GM19395 (cell line): ENCODE measurements at regions not wholly inside any gene's neighbourhood (a gene's known extent, or its start where the extent isn't known, plus 50 kb on each side); places are given as distances from the start of the nearest gene placed in this dataset.

ENCODE experiments used
- ATAC-seq: cut with Tn5 transposase; IDR thresholded peaks from one replicate; pipeline ENCODE4 v1.9.1; 2021; ENCODE audit warnings: mild to moderate bottlenecking, moderate library complexity; ENCODE audit not compliant: unreplicated experiment

DNA sequence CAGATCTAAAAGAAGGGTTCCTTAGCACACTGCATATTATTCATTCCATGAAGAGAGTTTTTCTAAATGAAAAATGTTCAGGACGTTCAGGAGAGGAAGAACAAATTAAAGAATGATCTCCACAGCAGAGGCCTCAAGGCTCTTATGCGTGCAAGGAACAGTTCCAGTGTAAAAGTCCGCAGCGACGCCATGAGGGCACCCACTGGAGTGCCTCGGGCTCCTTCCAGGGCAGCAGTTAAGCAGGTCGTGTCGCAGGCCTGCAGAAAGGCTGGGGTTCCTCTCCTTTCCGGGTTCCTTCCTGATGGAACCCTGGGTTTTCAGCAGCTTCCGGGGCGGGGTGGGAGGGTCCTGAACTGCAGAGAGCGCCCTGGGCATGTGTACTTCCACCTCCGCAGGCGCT lies 87.1 kb upstream of the SELENOP start:
- ATAC-seq: no peak

DNA sequence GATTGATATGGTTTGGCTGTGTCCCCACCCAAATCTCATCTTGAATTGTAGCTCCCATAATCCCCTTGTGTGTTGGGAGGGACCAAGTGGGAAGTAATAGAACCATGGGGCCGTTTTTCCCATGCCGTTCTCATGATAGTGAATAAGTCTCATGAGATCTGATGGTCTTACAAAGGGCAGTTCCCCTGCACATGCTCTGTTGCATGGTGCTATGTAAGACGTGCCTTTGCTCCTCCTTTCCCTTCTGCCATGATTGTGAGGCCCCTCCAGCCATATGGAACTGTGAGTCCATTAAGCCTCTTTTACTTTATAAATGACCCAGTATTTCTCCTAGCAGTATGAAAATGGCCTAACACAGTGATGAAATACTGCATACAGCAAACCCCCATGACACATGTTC lies 84.8 kb upstream of the SELENOP start:
- no peak for ATAC-seq

DNA sequence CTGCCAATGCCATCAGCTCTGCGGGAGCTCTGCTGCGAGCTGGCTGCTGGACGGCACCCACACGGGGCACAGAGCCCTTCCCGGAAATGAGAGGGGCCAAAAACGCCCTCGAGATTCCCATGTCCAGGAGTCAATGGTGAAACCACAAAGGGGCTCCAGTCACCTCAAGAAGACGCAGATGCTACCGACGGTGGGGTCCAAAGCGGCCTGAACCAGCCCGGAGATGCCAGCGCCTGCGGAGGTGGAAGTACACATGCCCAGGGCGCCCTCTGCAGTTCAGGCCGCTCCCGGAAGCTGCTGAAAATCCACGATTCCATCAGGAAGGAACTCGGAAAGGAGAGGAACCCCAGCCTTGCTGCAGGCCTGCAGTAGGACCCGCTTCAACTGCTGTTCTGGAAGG lies 82.4 kb upstream of the SELENOP start:
- ATAC-seq: no peak

DNA sequence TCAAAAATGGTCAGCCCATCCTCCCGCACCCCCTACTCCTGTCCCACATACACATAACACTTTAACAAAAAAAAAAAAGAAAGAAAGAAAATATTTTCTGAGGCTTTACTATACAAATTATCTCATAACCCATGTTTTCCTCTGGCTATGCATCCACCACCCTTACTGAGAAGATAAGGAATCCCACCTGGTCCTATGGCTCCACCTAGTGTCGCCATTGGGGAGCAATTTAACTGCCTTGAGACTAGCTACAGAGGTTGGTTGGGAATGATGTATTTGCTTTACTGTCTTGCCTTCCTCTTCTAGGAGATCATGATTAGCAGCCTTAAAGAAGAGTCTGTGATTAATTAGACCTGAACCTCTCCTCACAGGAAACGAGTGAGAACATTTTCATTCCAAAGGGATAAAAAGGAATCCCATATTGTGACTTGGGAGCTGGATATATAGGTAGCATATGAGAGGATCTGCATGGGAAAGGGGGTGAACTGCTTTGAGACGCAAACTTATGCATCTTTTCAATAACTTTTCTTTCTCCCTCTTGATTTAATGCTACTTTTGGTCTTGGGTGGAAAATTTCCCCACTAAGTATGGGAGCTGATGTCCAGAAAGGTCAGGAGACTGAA lies 77.7 kb upstream of the SELENOP start:
- ATAC-seq: peak; percentile 96

DNA sequence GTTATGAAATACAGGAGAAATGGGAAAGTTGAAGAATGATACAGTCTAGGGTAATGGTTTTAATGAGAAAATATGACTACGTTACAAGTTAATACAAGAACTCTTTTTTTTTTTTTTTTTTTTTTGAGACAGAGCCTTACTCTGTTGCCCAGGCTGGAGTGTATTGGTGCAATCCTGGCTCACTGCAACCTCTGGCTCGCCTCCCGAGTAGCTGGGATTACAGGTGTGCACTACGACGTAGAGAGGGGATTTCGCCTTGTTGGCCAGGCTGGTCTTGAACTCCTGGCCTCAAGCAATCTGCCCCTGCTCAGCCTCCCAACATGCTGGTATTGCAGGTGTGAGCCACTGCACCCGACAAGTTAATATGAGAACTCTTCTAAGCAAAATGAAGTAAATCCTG lies 77.1 kb upstream of the SELENOP start:
- no peak for ATAC-seq

DNA sequence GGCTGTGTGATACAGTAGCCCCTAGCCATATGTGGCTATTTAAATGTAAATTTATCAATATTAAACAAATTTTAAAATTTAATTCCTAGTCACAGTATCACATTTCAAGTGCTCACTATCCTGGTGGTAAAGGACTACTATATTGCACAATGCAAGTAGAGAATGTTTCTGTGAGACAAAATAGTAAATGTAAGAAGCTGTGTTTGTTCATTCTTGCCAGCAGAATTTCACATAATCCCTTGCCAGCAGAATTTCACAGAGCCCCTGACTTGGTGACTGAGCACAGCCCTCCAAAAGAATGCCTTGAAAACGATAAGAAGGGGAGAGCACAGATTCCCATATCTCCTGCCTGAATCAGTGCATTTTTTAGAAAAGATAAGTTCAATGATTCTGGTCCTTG lies 75.9 kb upstream of the SELENOP start:
- ATAC-seq: no peak

DNA sequence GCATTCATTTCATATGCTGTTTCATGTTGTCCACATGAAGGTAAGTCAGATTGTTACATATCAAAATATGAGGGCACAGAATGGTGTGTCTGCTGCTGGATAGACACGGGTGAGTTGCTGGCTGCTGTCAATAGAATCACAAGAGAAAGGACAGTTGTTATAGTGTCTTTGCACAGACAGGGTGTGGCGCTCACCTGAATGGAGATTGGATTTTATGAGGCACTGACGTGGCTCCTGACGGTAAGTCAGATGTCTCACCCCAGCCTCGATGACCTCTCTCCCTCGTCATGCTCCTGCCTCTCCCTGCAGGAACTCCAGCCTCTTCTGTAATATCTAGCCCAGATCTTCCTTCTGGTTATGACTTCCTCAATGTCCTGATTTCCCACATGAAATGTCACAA lies 75.4 kb upstream of the SELENOP start:
- no peak for ATAC-seq

DNA sequence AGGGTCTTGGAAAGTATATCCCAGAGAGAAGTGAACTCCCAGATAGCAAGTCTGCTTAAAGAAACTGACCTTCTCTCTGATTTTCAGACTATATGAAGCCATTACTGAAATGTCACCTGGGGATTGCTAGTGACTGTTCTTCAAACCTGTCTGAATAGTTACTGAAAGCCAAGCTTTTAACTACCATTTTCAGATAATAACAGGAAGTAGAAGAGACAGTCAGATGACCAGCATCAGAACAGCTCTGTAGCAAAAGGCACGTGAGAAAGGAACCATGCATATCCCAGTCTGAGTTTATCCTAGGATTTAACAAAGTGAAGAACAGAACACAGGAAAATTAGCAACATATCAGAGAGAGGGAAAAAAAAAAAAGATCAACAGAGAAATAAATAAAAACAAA lies 74.9 kb upstream of the SELENOP start:
- no peak for ATAC-seq

DNA sequence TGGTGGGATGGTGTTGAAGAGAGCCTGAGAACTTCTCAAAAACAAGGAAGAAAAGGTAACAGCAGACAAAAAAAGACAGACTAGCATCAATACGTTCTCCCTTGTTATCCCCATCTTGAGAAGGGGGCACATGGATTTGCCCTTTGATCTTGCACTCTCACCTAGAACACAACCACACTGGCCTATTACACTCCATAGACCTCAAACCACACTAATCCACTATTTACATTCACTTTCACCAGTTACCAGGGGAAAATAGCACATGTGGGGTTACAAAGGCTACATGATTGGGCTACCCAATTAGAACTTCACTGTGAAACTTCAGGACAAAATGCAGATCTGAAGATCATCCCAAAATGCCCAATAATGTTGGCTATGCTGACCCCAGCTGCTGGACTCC lies 72.6 kb upstream of the SELENOP start:
- no peak for ATAC-seq

DNA sequence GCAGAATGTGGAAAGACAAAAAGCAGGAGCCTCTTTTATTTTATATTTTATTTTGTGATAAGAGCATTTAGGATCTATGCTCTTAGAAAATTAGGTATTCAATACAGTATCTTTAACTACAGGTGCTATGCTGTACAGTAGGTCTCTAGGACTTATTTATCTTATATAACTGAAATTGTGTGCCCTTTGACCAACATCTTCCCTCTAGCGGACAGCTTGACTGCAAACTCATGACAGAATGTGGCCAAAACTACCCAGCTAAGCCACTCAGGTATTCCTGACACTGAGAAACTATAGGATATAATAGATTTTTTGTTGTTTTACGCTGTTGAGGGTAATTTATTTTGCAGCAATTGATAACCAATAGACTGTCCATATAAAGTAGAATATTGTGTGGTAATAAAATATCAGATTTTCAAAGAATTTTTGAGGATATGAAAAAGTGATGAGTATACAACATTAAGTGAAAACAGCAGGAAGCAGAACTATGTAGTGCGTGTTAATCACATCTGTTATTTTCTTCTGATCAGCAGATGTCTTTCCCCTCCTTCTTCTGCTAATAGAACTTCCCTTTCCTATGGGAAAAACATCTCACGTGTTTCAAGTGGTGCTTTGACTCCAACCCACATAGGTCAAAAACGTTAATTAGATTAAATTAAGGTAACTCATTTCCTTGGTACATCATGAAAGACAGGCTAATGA lies 69.9 kb upstream of the SELENOP start:
- no peak for ATAC-seq

DNA sequence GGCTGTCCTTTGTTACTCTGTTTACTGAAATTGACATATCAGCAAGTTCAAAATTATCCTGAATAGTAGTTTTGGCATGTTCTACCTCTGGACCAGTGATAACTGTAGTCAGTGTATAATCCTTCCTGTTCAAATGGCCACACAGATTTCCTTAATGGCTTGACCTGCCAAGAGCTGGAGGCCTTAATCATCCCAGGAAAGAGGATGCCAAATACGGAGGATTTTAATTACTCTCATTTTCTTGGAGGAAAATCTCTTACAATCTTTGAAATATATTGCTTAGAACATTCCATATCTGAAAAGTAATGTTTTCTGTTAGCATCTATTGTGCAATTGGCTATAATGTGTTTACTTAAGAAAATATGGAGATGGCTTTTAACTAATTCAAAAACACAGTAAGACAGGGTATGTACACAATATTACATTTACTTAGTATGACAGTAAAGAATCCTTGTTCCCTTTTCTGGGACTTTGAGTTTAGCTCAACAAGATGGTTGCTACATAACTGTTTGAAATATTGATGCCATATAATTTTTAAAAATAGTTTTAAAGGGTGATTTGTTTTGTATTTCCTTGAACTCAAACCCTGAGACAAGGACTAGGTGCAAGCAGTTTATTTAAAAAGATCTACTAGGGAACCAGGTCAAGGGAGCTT lies 68.9 kb upstream of the SELENOP start:
- no peak for ATAC-seq

DNA sequence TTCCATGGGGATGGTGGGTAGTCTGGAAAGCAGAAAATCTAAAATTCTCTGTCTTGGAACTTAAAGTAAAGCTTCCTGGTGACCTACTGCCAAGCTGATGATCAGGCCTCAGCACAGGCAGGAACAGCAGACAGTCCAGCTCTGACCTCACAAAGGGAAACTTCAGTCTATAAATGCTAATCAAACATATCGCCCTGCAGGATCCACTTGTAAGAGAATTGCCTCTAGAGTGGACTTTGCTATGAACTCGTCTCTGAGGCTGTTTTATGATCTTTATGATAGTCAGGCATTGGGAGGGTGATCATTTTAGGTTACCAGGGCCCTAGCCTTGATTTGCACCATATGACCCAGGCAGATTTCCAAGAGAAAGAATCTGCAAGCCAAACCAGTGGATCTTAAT lies 67.6 kb upstream of the SELENOP start:
- no peak for ATAC-seq

DNA sequence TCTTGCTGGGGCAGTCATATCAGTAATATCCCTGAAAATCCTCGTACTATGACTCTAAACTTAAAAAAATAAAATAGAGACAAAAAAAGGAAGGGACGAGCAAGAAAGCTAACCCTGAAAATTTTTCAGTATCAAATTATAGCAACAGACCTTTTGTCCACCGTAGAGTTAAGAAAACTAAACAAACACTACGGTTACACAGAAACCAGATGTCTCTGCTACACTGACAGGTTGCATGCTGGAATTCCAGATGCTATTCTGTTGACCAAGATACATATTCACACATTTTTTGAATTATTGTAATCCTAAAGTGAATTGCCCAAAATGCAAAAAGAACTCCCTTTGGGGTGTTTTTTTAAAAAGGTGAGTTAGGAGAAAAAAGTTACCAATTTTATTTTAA lies 66.9 kb upstream of the SELENOP start:
- no peak for ATAC-seq

DNA sequence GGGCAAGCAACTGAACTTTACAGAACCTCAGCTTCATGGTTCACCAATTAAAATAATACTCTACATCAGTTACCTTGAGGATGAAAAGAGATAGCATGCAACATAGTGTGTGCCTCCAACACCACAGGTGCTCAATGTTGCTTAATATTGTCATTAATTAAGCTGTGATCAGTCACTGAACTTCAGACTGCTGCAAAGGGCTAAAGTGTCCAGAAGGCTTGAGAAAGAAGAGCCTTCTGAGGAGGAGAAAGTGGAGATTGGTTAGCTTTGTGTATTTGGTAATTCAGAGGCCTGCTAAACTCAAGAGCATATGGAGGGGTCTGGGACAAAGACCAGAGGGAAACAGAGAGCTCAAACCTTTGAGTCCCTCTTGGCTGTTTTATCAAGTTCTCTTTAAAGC lies 66.3 kb upstream of the SELENOP start:
- ATAC-seq: no peak

DNA sequence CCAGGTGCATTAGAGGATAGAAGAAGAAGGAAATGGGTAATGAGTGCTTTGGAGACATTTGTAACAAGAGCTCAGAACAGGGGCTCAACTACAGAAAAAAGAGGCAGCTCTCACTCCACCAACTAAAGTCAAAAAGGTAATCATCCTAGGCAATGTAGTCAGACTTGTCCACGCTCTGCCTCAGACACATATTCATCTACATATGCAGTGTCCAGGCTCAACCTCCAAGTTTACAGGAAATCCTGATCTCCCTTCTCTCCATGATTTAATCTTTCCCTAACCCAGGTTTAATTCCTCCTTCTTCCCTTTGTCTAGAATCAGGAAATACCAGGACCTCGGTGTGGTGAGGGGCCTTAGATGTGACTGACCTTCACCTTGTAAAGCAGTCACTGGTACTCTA lies 65.7 kb upstream of the SELENOP start:
- ATAC-seq: no peak

DNA sequence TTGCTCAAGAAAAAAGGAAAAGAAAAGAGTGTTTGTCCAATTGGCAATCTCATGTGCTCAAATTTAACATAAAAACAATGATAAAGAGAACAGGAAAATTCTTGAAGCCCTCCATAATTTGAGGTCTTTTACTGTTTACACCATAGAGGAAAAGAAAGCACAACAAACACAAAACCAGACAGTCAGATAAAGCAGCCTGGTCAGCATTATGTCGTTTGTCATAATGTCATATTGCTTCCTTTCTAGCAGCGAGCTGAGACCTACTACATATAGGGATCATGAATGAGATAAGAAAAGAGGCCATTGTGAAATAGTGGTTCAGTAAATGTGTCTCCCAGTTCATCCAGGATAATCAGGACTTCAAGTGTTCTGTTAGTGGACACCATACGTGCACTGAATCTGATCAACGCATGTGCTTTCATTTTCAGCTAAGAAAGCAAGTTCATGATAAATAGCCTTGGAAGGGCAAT lies 64.7 kb upstream of the SELENOP start:
- ATAC-seq: no peak

DNA sequence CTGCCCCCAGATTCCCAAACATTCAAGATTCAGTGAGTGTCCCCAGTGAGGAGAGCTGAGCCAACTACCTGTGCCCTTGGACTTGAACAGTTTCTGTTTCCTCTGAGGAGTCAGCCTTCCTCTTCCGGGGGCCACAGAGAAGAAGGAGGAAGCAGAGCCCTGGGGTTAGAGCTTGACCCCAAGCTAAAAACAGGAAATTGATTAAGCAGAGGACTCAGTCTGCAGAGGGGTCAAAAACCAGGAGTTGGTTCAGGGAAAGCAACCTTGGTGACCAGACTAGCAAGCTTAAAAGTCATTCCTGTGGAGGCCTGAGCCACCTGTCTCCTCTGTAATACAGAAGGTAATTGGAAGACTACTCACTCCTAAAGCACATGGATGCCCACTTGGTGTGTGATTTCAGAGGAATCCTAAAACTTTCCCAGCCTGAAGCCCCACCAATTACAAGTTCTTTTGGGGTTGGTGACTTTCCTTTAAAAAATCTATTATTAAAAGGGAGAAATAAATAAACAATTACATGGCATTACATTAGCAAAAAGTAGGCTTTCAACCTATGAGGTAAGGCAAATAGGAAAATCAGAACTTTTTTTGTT lies 64.2 kb upstream of the SELENOP start:
- no peak for ATAC-seq

DNA sequence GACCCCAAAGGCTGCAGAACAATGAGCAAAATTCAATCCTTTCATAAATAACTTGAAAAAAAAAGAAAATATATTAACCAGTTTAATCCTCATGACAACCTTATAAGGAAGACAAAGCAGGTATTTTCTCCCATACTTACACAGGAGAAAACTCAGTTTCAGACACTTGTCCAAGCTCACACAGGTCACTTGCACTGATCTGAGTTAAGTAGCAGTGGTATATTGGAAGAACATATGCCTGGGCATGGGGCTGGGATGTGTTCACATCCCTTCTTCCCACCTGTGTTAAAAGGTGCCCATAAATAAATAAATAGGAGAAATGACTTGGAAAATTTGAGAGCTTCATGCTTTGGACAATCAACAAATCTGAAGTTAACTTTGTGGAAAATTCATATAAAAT lies 63.5 kb upstream of the SELENOP start:
- no peak for ATAC-seq

DNA sequence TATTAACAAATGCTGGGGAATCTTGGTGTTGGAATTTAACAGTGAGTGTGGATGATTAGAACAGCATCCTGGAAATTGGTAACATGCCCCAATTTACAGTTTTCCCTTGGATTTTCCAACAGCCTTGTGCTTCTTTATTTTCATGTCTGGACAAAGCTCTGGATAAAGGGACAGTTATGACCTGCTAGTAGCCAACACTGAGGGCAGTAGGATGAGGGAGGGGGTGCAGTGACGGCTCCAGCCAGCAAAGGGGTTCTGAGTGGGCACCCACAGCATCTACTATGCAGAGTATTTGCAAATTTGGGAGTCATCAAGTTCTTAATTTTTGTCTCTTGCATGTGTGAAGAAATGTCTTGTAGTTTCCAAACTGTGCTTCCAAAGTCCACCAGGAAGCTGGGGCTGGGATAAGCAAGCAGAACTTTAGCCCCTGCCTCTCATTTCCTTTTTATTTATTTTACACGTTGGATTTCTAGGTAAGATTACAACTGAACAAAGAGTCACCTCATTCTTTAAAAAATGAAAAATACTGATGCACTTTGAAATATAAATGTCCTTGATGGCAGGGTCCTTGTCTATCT lies 63.0 kb upstream of the SELENOP start:
- ATAC-seq: no peak

DNA sequence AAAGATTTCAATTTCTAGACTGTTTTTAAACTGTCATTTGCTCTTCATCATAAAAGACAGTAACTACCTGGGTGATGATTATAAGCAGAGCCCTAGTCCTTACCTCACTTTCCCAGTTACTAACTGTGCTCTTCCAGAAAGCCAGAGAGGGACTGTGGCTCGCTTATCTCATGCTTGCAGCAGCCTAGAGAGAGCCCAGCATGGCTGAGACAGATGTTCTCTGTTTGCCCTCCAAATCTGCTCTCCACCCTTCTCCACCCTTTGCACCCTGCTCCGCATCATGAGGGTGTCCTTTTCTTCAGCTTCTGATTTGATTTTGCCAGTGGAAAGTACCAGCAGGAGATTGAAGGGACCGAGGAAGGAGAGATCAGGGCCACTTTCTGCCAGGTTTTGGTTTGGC lies 61.2 kb upstream of the SELENOP start:
- ATAC-seq: no peak

DNA sequence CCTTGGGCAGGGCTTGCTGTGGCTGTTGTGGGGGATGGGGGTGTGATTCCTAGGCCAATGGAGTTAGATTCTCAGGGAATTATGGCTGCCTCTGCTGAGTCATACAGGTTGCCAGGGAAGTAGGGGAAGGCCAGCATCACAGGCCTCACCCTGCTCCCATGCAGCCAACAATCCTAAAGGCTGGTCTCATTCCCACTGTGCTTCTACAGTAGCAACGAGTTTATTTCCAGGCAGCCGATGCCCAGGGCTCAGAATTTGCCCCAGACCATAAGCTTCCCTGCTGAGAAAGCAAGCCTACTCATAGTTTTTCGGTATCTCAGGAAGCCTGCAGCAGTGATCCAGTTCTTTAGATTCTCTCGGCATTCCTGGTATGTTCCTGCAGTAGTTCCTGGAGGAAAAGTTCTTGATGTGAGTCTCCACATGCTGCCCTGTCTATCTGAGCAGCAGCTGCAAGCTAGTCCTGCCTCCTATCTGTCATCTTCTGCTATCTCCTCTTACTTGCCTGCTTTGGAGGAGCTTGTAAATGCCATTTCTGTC lies 59.3 kb upstream of the SELENOP start:
- no peak for ATAC-seq
